ENCODE measurements at regions not wholly inside any gene's neighbourhood (a gene's known extent, or its start where the extent isn't known, plus 50 kb on each side); places are given as distances from the start of the nearest gene placed in this dataset.

GRCh38 chr13:26948353-26948752, 187.8 kb upstream of the GPR12 start:
- DNase-seq (no peak), ATAC-seq (peak in 1 of 8 donors; percentile 31)
- TF ChIP-seq, protein P1, sequence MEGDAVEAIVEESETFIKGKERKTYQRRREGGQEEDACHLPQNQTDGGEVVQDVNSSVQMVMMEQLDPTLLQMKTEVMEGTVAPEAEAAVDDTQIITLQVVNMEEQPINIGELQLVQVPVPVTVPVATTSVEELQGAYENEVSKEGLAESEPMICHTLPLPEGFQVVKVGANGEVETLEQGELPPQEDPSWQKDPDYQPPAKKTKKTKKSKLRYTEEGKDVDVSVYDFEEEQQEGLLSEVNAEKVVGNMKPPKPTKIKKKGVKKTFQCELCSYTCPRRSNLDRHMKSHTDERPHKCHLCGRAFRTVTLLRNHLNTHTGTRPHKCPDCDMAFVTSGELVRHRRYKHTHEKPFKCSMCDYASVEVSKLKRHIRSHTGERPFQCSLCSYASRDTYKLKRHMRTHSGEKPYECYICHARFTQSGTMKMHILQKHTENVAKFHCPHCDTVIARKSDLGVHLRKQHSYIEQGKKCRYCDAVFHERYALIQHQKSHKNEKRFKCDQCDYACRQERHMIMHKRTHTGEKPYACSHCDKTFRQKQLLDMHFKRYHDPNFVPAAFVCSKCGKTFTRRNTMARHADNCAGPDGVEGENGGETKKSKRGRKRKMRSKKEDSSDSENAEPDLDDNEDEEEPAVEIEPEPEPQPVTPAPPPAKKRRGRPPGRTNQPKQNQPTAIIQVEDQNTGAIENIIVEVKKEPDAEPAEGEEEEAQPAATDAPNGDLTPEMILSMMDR (IDR thresholded peaks at IDR 0.05): no peak
- H3K36me3 ChIP-seq: no peaks in the 10 kb centered on the region
- no peak overlapping the region for H3K4me3 ChIP-seq
- intact Hi-C loops (cut with DNase I): loop anchor here in 4 of 10 donors (5.0 to 10.0 kb wide), 3 partner anchors 39 to 1036 kb away; partner anchors contain the start of gene URAD (in 1 of the 4)
- H3K4me1 ChIP-seq: peaks cover 0 to 17% (median 0%) of the 10 kb centered on the region in 9 donors
- 96 to 100% methylated on average over 4 of the region's 4 CpGs for WGBS, 2 donors
- H3K27me3 ChIP-seq: no peaks in the 10 kb centered on the region
- H3K27ac ChIP-seq: no peak overlapping the region
- H3K9me3 ChIP-seq: no peaks in the 10 kb centered on the region

- intact Hi-C loops (cut with DNase I): loop anchor here in 7 of 10 donors (1.0 to 10.0 kb wide), 6 partner anchors 36 to 1038 kb away; partner anchors contain the start of gene URAD (in 1 of the 7)
- H3K4me3 ChIP-seq: no peak overlapping the region
- no peak for DNase-seq
- WGBS, 2 donors: 35 to 37% methylated on average over 5 of the region's 5 CpGs
- peaks cover 0 to 14% (median 0%) of the 10 kb centered on the region in 9 donors for H3K4me1 ChIP-seq
- no peaks in the 10 kb centered on the region for H3K27me3 ChIP-seq
- H3K36me3 ChIP-seq: no peaks in the 10 kb centered on the region
- TF ChIP-seq, protein P1 (IDR thresholded peaks at IDR 0.05): peak; percentile 65 to 82 (median 76)
- H3K9me3 ChIP-seq: no peaks in the 10 kb centered on the region
- peak in 7 of 8 donors; percentile 65 to 84 (median 72) for ATAC-seq
- H3K27ac ChIP-seq: no peak overlapping the region
Measured at GRCh38 chr13:26946684-26947343, 186.2 kb upstream of the GPR12 start.

- Histone ChIP-seq H3K36me3 (no peaks in the 10 kb centered on the region), H3K4me1 (peaks cover 0 to 15% (median 4%) of the 10 kb centered on the region in 9 donors), H3K4me3 (no peak overlapping the region), H3K27ac (no peak overlapping the region), H3K27me3 (peaks cover 0 to 4% (median 0%) of the 10 kb centered on the region in 7 donors), H3K9me3 (no peaks in the 10 kb centered on the region)
- ATAC-seq (peak; percentile 22 to 87 (median 50)), DNase-seq (no peak)
- WGBS, 2 donors: 36 to 56% methylated on average over 4 of the region's 4 CpGs
- TF ChIP-seq, protein P1 (IDR thresholded peaks at IDR 0.05): no peak
- intact Hi-C loops (cut with DNase I): loop anchor here in 1 of 10 donors (10.0 kb wide), 1 partner anchor 1041 kb away; the partner anchor contains the start of gene URAD
Measured at GRCh38 chr13:26943748-26944147, 183.2 kb upstream of the GPR12 start.

DNA sequence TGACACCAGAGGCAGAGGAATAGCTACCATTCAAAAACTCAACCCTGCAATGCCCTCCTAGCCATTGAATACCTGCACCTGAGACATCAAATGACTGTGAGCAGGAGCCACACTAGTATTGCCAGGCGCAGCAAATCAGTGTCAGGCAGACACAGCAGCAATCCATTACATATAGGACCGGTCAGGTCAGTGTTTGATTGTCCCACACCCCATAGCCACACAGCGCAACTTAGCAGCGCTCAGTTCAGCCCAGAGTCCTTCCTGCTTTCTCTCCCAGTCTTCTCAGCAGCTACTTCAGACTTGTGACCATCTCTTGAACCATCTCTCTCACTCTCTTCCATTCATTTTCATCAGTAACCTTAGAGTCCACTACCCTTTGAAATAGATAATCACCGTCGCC, 181.6 kb upstream of the GPR12 start:
- TF ChIP-seq, protein P1 (IDR thresholded peaks at IDR 0.05): no peak
- H3K36me3 ChIP-seq: no peaks in the 10 kb centered on the region
- ATAC-seq (peak in 2 of 8 donors; percentile 13 to 14), DNase-seq (no peak)
- no peaks in the 10 kb centered on the region for H3K9me3 ChIP-seq
- peaks cover 0 to 7% (median 0%) of the 10 kb centered on the region in 7 donors for H3K27me3 ChIP-seq
- no peak overlapping the region for H3K4me3 ChIP-seq
- intact Hi-C loops (cut with DNase I): loop anchor here in 1 of 10 donors (10.0 kb wide), 1 partner anchor 1043 kb away; the partner anchor contains the start of gene URAD
- H3K27ac ChIP-seq: no peak overlapping the region
- peaks cover 0 to 15% (median 4%) of the 10 kb centered on the region in 9 donors for H3K4me1 ChIP-seq
- WGBS, 2 donors: 93 to 95% methylated on average over 6 of the region's 6 CpGs

Measured in heart right ventricle (tissue), 16 donors.